DMS114 treated with DMSO at 0.1 percent for 48 hours (cell line): ENCODE measurements at regions not wholly inside any gene's neighbourhood (a gene's known extent, or its start where the extent isn't known, plus 50 kb on each side); places are given as distances from the start of the nearest gene placed in this dataset.

Experiments used
- DNase-seq: peaks from one replicate; lab custom pipeline; 2025; ENCODE audit not compliant: unreplicated experiment; lab: John Stamatoyannopoulos, UW

DNA sequence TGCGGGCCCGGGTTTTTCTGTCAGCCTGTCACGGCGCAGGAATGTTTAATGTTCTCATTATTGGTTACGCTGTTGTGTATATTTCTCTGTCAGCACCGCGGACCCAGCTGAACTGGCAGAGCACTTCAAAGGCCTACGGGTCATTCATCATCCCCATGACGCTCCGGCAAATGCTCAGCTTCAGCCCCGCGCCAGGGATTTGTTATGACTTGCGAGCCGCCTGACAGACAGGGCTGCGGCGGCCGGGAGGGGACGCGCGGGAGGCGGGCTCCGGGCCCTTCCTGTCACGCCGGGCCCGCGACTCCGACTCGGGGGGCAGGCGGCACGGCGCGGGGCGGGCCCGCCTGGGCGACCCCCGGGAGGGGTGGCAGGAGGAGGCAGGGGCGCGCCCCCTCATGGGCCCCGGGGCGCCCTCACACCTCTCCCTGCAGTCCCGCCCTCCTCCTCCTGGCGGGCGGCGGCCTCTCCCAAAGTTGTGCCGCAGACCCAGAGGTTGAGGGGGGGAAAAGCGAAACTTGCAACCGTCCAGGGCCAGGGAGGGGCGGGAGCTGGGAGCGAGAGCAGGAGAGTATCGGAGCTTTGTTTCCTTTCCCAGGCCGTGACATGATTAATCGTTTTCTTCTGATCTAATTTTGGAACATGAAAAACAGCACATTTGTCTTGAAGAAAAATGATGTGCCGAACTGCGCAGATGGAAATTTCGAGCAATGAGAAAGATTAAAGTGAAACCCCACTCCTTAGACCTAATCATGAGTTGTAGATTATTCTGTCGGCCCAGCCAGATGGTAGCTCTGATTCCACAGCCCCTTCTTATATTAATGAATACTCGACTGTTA lies 59.3 kb upstream of the COMTD1 start:
- peak; percentile 12 for DNase-seq

DNA sequence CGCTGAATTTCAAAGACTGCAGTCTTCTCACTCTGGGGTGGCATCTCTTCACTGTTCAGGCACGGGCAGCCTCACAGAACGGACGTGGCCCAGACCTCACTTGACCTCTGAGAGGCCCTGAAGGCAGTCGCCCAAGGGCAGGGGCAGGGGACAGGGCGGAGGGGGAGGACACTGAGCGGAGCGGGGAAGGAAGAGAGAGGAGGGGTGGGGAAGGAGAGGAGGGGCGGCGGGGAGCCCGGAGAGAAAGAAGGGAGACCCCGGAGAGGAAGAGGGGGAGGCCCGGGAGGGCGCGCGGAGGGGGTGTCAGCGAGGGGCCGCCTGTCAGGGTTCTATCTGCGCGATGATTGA lies 58.7 kb upstream of the COMTD1 start:
- no peak for DNase-seq

DNA sequence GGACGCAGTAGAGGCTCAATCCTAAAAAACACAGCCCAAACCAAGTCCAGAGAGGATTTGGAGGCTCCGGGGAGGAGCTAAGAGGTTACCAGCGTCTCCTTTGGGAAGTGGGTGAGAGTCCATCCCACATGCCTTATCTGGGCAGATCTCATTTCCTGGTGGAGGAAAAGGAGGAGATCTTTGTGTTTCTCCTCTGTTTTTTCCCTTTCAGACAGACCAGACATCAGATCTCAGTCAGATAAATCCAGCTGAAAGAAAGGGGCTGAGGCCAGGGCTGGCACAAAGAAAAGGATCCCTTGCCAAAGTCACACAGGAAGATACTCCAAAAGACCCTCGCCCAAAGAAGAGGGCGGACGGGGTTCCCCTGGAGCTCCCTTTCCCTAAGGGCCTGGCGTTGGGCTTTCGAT lies 58.3 kb upstream of the COMTD1 start:
- no peak for DNase-seq

DNA sequence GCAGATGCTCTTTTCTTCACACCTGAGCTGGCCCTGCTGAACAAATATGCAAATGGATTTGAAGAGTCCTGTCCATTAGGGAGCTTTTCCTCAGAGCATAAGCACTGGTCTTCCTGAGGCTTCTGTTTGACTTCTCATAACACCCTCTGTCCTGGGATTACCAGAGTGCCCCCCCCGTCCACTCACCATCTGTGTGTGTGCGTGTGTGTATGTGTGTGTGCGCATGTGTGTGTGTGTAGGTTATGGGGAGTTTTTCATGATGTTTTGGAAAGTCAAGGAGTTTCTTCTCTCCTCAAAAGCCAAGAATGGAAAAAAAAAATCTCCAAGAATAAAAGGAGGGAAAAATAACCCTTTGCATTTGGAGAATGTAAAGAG lies 57.7 kb upstream of the COMTD1 start:
- DNase-seq: no peak

GRCh38 chr10:75292794-75293445 lies 57.2 kb upstream of the COMTD1 start:
- DNase-seq: no peak

- no peak for DNase-seq
Measured at GRCh38 chr10:75291805-75292204, 56.0 kb upstream of the COMTD1 start.

GRCh38 chr10:75288140-75288711 lies 52.5 kb upstream of the COMTD1 start:
- no peak for DNase-seq

GRCh38 chr10:75287697-75288096 lies 51.9 kb upstream of the COMTD1 start:
- DNase-seq: no peak

DNA sequence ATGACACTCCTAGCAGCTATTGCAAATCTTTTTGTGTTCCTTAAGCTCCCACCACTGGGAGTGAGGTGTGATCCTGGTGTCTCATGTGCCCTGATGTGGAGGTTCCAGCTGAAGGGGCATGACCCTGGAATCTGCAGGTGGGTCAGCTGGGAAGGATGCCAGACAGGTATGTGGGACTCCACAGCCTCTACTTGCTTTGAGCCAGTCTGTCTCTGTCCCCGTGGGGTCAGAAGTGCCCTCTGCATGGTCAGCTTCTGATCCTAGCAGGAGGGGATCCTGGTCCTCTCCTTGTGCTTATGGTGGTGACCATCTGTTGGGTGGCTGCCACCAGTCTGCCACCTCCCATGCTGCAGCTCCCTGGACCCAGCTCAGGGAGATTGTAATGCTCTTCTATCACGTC lies 51.1 kb upstream of the COMTD1 start:
- DNase-seq: no peak
